H9 (cell line): ENCODE measurements at regions not wholly inside any gene's neighbourhood (a gene's known extent, or its start where the extent isn't known, plus 50 kb on each side); places are given as distances from the start of the nearest gene placed in this dataset.

ENCODE experiments used
- DNase-seq: peaks from one replicate; pipeline ENCODE4 v3.0.0-alpha.2; 2017
- H2AFZ ChIP-seq: one replicate; pipeline ENCODE4 v1.6.1; 2013; ENCODE audit warnings: mild to moderate bottlenecking, low read length, control low read depth, moderate library complexity
- H2AK5ac ChIP-seq: 2 replicates; pipeline ENCODE4 v1.6.1; 2013; ENCODE audit warnings: low read length, control low read depth, mixed read lengths; ENCODE audit not compliant: insufficient read length
- H2BK120ac ChIP-seq: one replicate; pipeline ENCODE4 v1.6.1; 2013; ENCODE audit warnings: low read depth, mild to moderate bottlenecking, low read length, control low read depth, inconsistent platforms; ENCODE audit not compliant: poor library complexity, severe bottlenecking
- H2BK12ac ChIP-seq: 2 replicates; pipeline ENCODE4 v1.6.1; 2013; ENCODE audit warnings: low read length, control low read depth, mixed read lengths, low read depth; ENCODE audit not compliant: insufficient read length
- H2BK15ac ChIP-seq: 2 replicates; pipeline ENCODE4 v1.6.1; 2013; ENCODE audit warnings: low read depth, low read length, control low read depth
- H2BK20ac ChIP-seq: one replicate; pipeline ENCODE4 v1.6.1; 2013; ENCODE audit warnings: low read depth, mild to moderate bottlenecking, low read length, control low read depth, inconsistent platforms; ENCODE audit not compliant: poor library complexity, severe bottlenecking
- H2BK5ac ChIP-seq: 2 replicates; pipeline ENCODE4 v1.6.1; 2013; ENCODE audit warnings: low read length, control low read depth, mixed read lengths; ENCODE audit not compliant: insufficient read length
- H3K14ac ChIP-seq: 2 replicates; pipeline ENCODE4 v1.6.1; 2013; ENCODE audit warnings: low read length, control low read depth; ENCODE audit not compliant: insufficient read depth
- H3K18ac ChIP-seq: 2 replicates; pipeline ENCODE4 v1.6.1; 2013; ENCODE audit warnings: low read depth, mild to moderate bottlenecking, mixed read lengths, low read length, control low read depth; ENCODE audit not compliant: insufficient read length
- H3K23ac ChIP-seq: 2 replicates; pipeline ENCODE4 v1.6.1; 2013; ENCODE audit warnings: low read length, control low read depth, mixed read lengths, low read depth; ENCODE audit not compliant: insufficient read length
- H3K23me2 ChIP-seq: 2 replicates; pipeline ENCODE4 v1.6.1; 2013; ENCODE audit warnings: low read depth, mild to moderate bottlenecking, mixed read lengths, low read length, control low read depth; ENCODE audit not compliant: insufficient read length, poor library complexity, severe bottlenecking
- H3K27ac ChIP-seq: 2 replicates; pipeline ENCODE4 v1.5.1; 2013; ENCODE audit warnings: low read length, control low read depth, mixed read lengths, low read depth; ENCODE audit not compliant: insufficient read length
- H3K27me3 ChIP-seq: 2 replicates; pipeline ENCODE4 v1.6.1; 2013; ENCODE audit warnings: low read length, control low read depth, inconsistent platforms; ENCODE audit not compliant: insufficient read depth
- H3K4ac ChIP-seq: 2 replicates; pipeline ENCODE4 v1.6.1; 2013; ENCODE audit warnings: low read depth, mild to moderate bottlenecking, control low read depth, inconsistent platforms, low read length, moderate library complexity
- H3K4me1 ChIP-seq: 2 replicates; pipeline ENCODE4 v1.6.1; 2013; ENCODE audit warnings: low read length, control low read depth, inconsistent platforms; ENCODE audit not compliant: insufficient read depth
- H3K4me2 ChIP-seq: 2 replicates; pipeline ENCODE4 v1.6.1; 2013; ENCODE audit warnings: low read length, control low read depth, mixed read lengths; ENCODE audit not compliant: insufficient read length, insufficient read depth
- H3K56ac ChIP-seq: 2 replicates; pipeline ENCODE4 v1.6.1; 2013; ENCODE audit warnings: low read depth, mild to moderate bottlenecking, mixed read lengths, low read length, control low read depth; ENCODE audit not compliant: insufficient read length
- H3K79me1 ChIP-seq: 2 replicates; pipeline ENCODE4 v1.6.1; 2013; ENCODE audit warnings: low read depth, mild to moderate bottlenecking, moderate library complexity, low read length, control low read depth, inconsistent platforms; ENCODE audit not compliant: insufficient read depth, poor library complexity, severe bottlenecking
- H3K79me2 ChIP-seq: 2 replicates; pipeline ENCODE4 v1.6.1; 2013; ENCODE audit warnings: low read length, control low read depth, inconsistent platforms; ENCODE audit not compliant: insufficient read depth
- H3K9ac ChIP-seq: 2 replicates; pipeline ENCODE4 v1.6.1; 2013; ENCODE audit warnings: low read length, control low read depth, mixed read lengths; ENCODE audit not compliant: insufficient read length; ENCODE audit errors: extremely low read depth
- H3K9me3 ChIP-seq: one replicate; pipeline ENCODE4 v1.6.1; 2013; ENCODE audit warnings: low read depth, low read length, inconsistent platforms; ENCODE audit not compliant: control insufficient read depth
- H3T11ph ChIP-seq: one replicate; pipeline ENCODE4 v1.6.1; 2013; ENCODE audit warnings: mild to moderate bottlenecking, low read length, control low read depth, inconsistent platforms
- H4K20me1 ChIP-seq: one replicate; pipeline ENCODE4 v1.6.1; 2013; ENCODE audit not compliant: control insufficient read depth, insufficient read length, insufficient read depth
- H4K5ac ChIP-seq: 2 replicates; pipeline ENCODE4 v1.6.1; 2013; ENCODE audit warnings: low read depth, mild to moderate bottlenecking, mixed read lengths, low read length, control low read depth; ENCODE audit not compliant: insufficient read length
- H4K8ac ChIP-seq: replicated peaks from 2 replicates; pipeline ENCODE4 v1.6.1; 2013; ENCODE audit warnings: low read length, control low read depth, mixed read lengths, low read depth; ENCODE audit not compliant: insufficient read length
- H4K91ac ChIP-seq: 2 replicates; pipeline ENCODE4 v1.6.1; 2013; ENCODE audit warnings: low read depth, mild to moderate bottlenecking, moderate library complexity, mixed read lengths, low read length, control low read depth; ENCODE audit not compliant: insufficient read length
- H3K27ac Mint-ChIP-seq, 3 experiments: 2 replicates in 2 of 3; 3 replicates in 1 of 3; pipeline ENCODE4 v1.8.0; 2020 to 2021; ENCODE audit warnings: mixed read lengths in 3 of 3, mild to moderate bottlenecking in 1 of 3, moderate library complexity in 1 of 3
- H3K27me3 Mint-ChIP-seq: 2 replicates; pipeline ENCODE4 v1.8.0; 2021; ENCODE audit warnings: low read depth, mild to moderate bottlenecking, moderate library complexity, mixed read lengths
- H3K36me3 Mint-ChIP-seq, 3 experiments: 2 replicates in 2 of 3; 3 replicates in 1 of 3; pipeline ENCODE4 v1.8.0; 2020 to 2021; ENCODE audit warnings: low read depth in 3 of 3, mixed read lengths in 3 of 3; ENCODE audit not compliant: insufficient read depth in 1 of 3
- H3K4me1 Mint-ChIP-seq, 2 experiments: 2 replicates each; pipeline ENCODE4 v1.8.0; 2020; ENCODE audit warnings: mixed read lengths in 2 of 2
- H3K4me3 Mint-ChIP-seq, 2 experiments: 2 replicates in 1 of 2; 3 replicates in 1 of 2; pipeline ENCODE4 v1.8.0; 2020 to 2021; ENCODE audit warnings: mild to moderate bottlenecking in 2 of 2, mixed read lengths in 2 of 2, moderate library complexity in 1 of 2
- H3K9me3 Mint-ChIP-seq, 2 experiments: 2 replicates in 1 of 2; 3 replicates in 1 of 2; pipeline ENCODE4 v1.8.0; 2020; ENCODE audit warnings: mild to moderate bottlenecking in 2 of 2, mixed read lengths in 2 of 2, moderate library complexity in 1 of 2
- WGBS: extraction: QIAGEN DNeasy Blood & Tissue Kit; methylation state at CpG from one replicate; pipeline ENCODE4 v1.1.7; 2013; ENCODE audit warnings: missing lambda C conversion rate, low lambda C conversion rate, mixed read lengths; ENCODE audit not compliant: insufficient read length; ENCODE audit errors: extremely low coverage; 5-methylcytosine and 5-hydroxymethylcytosine counted together
- TF ChIP-seq, protein P1 (sequence below): fragments of 200-600 bp; sonication (generic); conservative IDR thresholded peaks from 3 replicates; pipeline ENCODE4 v1.8.0; 2021; ENCODE audit warnings: antibody characterized with exemption, mild to moderate bottlenecking

DNA sequence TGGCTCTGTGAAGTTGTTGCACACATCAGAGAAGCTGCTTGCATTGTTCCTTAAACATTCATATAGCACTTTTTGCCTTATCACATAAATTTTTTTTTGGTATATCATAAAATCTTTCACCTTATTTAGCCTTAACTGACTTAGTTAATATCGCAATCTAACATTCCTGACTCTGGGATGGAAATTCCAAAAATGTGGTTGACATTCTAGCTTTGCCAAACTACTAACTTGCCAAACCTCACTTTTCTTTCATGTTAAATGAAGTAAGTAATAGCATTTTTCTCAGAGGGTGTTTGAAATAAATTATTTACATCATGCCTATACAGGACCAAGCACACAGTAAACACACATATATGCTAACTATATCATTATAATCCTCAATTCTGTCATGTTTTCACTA is 736.9 kb upstream of the PCDH9 start:
- DNase-seq = no peak
- H4K8ac ChIP-seq = no peak overlapping the region
- H4K5ac ChIP-seq = no peak overlapping the region
- Mint-ChIP-seq H3K36me3 (no peaks in the 10 kb centered on the region), H3K9me3 (no peaks in the 10 kb centered on the region), H3K4me1 (peaks cover 8 to 11% of the 10 kb centered on the region in 2 experiments), H3K27ac (no peak overlapping the region), H3K27me3 (no peaks in the 10 kb centered on the region), H3K4me3 (no peak overlapping the region)
- no peak overlapping the region for H2BK120ac ChIP-seq
- H3K56ac ChIP-seq = no peak overlapping the region
- no peaks in the 10 kb centered on the region for H3K9me3 ChIP-seq
- WGBS = no CpG with 5 or more reads among the region's 1 CpG
- no peaks in the 10 kb centered on the region for H3K79me2 ChIP-seq
- no peak overlapping the region for H4K91ac ChIP-seq
- H3K27me3 ChIP-seq = no peaks in the 10 kb centered on the region
- no peak overlapping the region for H2BK12ac ChIP-seq
- H3K18ac ChIP-seq = no peak overlapping the region
- H3K4ac ChIP-seq = no peak overlapping the region
- peaks cover 2% of the 10 kb centered on the region; the same call in 1 of the 2 replicates for H3K4me1 ChIP-seq
- H3K23me2 ChIP-seq = no peaks in the 10 kb centered on the region
- no peak overlapping the region for H3K9ac ChIP-seq
- H3K14ac ChIP-seq = no peak overlapping the region
- no peak overlapping the region for H3K27ac ChIP-seq
- H3T11ph ChIP-seq = no peak overlapping the region
- H3K79me1 ChIP-seq = no peaks in the 10 kb centered on the region
- no peak overlapping the region for H2AFZ ChIP-seq
- H2AK5ac ChIP-seq = no peak overlapping the region
- TF ChIP-seq, protein P1, sequence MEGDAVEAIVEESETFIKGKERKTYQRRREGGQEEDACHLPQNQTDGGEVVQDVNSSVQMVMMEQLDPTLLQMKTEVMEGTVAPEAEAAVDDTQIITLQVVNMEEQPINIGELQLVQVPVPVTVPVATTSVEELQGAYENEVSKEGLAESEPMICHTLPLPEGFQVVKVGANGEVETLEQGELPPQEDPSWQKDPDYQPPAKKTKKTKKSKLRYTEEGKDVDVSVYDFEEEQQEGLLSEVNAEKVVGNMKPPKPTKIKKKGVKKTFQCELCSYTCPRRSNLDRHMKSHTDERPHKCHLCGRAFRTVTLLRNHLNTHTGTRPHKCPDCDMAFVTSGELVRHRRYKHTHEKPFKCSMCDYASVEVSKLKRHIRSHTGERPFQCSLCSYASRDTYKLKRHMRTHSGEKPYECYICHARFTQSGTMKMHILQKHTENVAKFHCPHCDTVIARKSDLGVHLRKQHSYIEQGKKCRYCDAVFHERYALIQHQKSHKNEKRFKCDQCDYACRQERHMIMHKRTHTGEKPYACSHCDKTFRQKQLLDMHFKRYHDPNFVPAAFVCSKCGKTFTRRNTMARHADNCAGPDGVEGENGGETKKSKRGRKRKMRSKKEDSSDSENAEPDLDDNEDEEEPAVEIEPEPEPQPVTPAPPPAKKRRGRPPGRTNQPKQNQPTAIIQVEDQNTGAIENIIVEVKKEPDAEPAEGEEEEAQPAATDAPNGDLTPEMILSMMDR = no peak
- H2BK5ac ChIP-seq = no peak overlapping the region
- H3K23ac ChIP-seq = no peak overlapping the region
- H2BK15ac ChIP-seq = no peak overlapping the region
- H2BK20ac ChIP-seq = no peak overlapping the region
- no peaks in the 10 kb centered on the region for H4K20me1 ChIP-seq
- H3K4me2 ChIP-seq = no peak overlapping the region
